ENCODE measurements at regions not wholly inside any gene's neighbourhood (a gene's known extent, or its start where the extent isn't known, plus 50 kb on each side); places are given as distances from the start of the nearest gene placed in this dataset.
"Not testable (repeated sequence)": the region's sequence is repeated elsewhere in the genome, so short reads cannot be mapped to it uniquely, and the experiment has no call there.

GRCh38 chr6:48613231-48613949, 502.4 kb upstream of the PTCHD4 start:
- no peaks in the 10 kb centered on the region for H3K27me3 ChIP-seq
- intact Hi-C loops (cut with DNase I; ENCODE audit: low total_unique reads) = no loop called here
- DNase-seq = no peak
- H3K36me3 ChIP-seq = no peaks in the 10 kb centered on the region
- H3K9me3 ChIP-seq = no peaks in the 10 kb centered on the region
- TF ChIP-seq, protein P1, sequence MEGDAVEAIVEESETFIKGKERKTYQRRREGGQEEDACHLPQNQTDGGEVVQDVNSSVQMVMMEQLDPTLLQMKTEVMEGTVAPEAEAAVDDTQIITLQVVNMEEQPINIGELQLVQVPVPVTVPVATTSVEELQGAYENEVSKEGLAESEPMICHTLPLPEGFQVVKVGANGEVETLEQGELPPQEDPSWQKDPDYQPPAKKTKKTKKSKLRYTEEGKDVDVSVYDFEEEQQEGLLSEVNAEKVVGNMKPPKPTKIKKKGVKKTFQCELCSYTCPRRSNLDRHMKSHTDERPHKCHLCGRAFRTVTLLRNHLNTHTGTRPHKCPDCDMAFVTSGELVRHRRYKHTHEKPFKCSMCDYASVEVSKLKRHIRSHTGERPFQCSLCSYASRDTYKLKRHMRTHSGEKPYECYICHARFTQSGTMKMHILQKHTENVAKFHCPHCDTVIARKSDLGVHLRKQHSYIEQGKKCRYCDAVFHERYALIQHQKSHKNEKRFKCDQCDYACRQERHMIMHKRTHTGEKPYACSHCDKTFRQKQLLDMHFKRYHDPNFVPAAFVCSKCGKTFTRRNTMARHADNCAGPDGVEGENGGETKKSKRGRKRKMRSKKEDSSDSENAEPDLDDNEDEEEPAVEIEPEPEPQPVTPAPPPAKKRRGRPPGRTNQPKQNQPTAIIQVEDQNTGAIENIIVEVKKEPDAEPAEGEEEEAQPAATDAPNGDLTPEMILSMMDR (IDR thresholded peaks at IDR 0.05) = no peak
- H3K4me3 ChIP-seq = no peak overlapping the region
- no peak overlapping the region for H3K27ac ChIP-seq
- H3K4me1 ChIP-seq = no peaks in the 10 kb centered on the region

- no peaks in the 10 kb centered on the region for H3K27me3 ChIP-seq
- intact Hi-C loops (cut with DNase I; ENCODE audit: low total_unique reads) = no loop called here
- TF ChIP-seq, protein P1 (IDR thresholded peaks at IDR 0.05) = no peak
- H3K9me3 ChIP-seq = no peaks in the 10 kb centered on the region
- DNase-seq = no peak
- no peaks in the 10 kb centered on the region for H3K36me3 ChIP-seq
- H3K27ac ChIP-seq = no peak overlapping the region
- H3K4me3 ChIP-seq = no peak overlapping the region
- H3K4me1 ChIP-seq = no peaks in the 10 kb centered on the region
These were observed 500.3 kb upstream of the PTCHD4 start for GRCh38 chr6:48611332-48611731.

GRCh38 chr6:48610846-48611245, 499.8 kb upstream of the PTCHD4 start:
- DNase-seq = no peak
- H3K27me3 ChIP-seq = no peaks in the 10 kb centered on the region
- H3K4me3 ChIP-seq = no peak overlapping the region
- TF ChIP-seq, protein P1 (IDR thresholded peaks at IDR 0.05) = no peak
- intact Hi-C loops (cut with DNase I; ENCODE audit: low total_unique reads) = no loop called here
- no peaks in the 10 kb centered on the region for H3K4me1 ChIP-seq
- no peaks in the 10 kb centered on the region for H3K9me3 ChIP-seq
- no peak overlapping the region for H3K27ac ChIP-seq
- H3K36me3 ChIP-seq = no peaks in the 10 kb centered on the region

DNA sequence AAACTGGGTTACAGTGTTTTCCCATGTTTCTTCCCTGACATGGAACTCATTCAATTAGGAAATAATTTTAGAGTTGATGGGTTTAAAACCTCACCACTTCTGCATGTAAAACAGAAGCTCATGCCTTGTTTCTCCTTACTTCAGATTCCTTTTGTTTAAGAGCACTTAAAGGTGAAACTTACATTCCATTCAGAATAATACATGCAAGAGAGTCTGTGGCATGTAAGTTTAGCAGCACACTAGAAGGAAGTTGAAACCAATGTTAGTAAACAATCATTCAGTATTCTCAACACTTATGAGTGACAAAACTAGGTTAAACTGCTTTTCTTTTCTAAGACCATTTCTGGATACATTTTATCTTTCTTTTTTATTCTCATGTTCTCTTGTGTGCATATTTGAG, 495.6 kb upstream of the PTCHD4 start:
- intact Hi-C loops (cut with DNase I; ENCODE audit: low total_unique reads) = no loop called here
- no peaks in the 10 kb centered on the region for H3K4me1 ChIP-seq
- H3K4me3 ChIP-seq = no peak overlapping the region
- no peaks in the 10 kb centered on the region for H3K27me3 ChIP-seq
- TF ChIP-seq, protein P1 (IDR thresholded peaks at IDR 0.05) = no peak
- no peak overlapping the region for H3K27ac ChIP-seq
- H3K9me3 ChIP-seq = no peaks in the 10 kb centered on the region
- no peak for DNase-seq
- H3K36me3 ChIP-seq = no peaks in the 10 kb centered on the region

- Histone ChIP-seq H3K36me3 (no peaks in the 10 kb centered on the region), H3K4me3 (no peak overlapping the region), H3K9me3 (no peaks in the 10 kb centered on the region), H3K27ac (no peak overlapping the region), H3K4me1 (no peaks in the 10 kb centered on the region), H3K27me3 (no peaks in the 10 kb centered on the region)
- no peak for DNase-seq
- TF ChIP-seq, protein P1 (IDR thresholded peaks at IDR 0.05) = no peak
- intact Hi-C loops (cut with DNase I; ENCODE audit: low total_unique reads) = no loop called here
These were observed 487.0 kb upstream of the PTCHD4 start for GRCh38 chr6:48597951-48598350.

DNA sequence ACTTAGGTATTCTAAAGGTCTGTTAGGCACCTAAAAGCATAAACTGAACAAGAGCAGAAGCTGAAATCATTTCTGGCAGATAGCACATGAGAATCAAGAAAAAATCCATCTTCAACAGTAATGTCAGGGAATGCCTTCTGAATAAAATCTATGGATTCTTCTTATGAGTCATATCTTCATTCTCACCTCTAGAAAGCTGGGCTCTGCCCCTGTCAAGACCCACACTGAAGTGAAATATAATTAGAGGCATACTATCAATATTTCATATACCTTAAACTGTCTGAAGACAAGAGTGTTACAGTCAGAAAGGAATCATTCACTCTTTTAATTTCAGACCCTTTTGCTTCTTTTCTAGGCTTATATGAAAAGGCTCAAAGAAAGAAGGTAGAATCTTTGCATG, 485.8 kb upstream of the PTCHD4 start:
- intact Hi-C loops (cut with DNase I; ENCODE audit: low total_unique reads) = no loop called here

DNA sequence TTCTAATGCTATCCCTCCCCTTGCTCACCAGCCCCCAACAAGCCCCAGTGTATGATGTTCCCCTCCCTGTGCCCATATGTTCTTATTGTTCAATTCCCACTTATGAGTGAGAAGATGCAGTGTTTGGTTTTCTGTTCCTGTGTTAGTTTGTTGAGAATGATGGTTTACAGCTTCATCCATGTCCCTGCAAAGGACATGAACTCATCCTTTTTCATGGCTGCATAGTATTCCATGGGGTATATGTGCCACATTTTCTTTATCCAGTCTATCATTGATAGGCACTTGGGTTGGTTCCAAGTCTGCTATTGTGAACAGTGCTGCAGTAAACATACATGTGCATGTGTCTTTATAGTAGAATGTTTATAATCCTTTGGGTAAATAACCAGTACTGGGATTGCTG, 480.2 kb upstream of the PTCHD4 start:
- H3K9me3 ChIP-seq; H3K27ac ChIP-seq; H3K27me3 ChIP-seq; H3K4me1 ChIP-seq; H3K4me3 ChIP-seq; DNase-seq; H3K36me3 ChIP-seq; intact Hi-C loops (cut with DNase I; ENCODE audit: low total_unique reads): not testable (repeated sequence)

More for the DNA sequence above, 485.8 kb upstream of the PTCHD4 start:
- H3K4me1 ChIP-seq = no peaks in the 10 kb centered on the region
- no peaks in the 10 kb centered on the region for H3K27me3 ChIP-seq
- no peaks in the 10 kb centered on the region for H3K9me3 ChIP-seq
- TF ChIP-seq, protein P1 (IDR thresholded peaks at IDR 0.05) = no peak
- H3K4me3 ChIP-seq = no peak overlapping the region
- H3K27ac ChIP-seq = no peak overlapping the region
- no peaks in the 10 kb centered on the region for H3K36me3 ChIP-seq
- no peak for DNase-seq
